ENCODE measurements at regions not wholly inside any gene's neighbourhood (a gene's known extent, or its start where the extent isn't known, plus 50 kb on each side); places are given as distances from the start of the nearest gene placed in this dataset.

DNA sequence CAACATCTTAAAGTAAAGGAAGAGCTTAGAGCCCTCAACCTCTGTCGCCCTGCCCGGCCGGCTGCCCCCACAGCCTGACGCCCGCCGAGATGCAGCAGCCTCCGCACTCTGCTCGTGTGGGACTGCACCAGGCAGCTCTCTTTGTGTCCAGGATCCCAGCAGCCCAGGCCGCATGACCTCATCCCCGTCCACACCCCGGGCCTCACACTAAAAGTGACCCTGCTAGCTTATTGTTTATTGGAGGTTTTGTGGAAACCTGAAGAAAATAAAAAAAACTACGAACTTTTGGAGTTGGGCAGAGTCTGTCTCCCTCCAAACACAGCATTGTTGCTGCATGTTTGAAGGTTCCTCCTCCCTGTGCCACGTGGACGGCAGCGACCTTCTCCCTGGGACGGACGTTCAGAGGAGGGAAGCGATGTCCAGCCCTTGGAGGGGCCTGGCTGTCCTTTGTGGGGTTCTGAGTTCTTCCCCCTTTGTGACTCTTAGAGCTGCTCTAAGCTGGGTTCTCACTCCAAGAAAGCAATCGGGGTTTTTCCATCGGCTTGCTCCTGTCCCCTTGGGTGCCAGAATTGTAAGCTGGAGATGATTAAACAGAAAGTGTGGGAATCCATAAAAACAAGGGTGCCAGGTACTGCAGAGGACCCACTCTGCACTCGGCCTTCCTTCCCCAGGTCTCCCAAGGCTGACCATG, 103.5 kb upstream of the COL5A1 start:
- Histone ChIP-seq H3K4me3 (ENCODE audit: low read depth in 1 of 3, low read length in 3 of 3) (no peak overlapping the region), H3K27ac (ENCODE audit: low read depth in 1 of 3, low read length in 2 of 3) (peak overlapping the region in 1 of 3 donors; percentile 53), H3K9me3 (ENCODE audit: control insufficient read depth in 2 of 2, insufficient read depth in 1 of 2, low read depth in 1 of 2, low read length in 1 of 2) (no peaks in the 10 kb centered on the region), H3K27me3 (ENCODE audit: control insufficient read depth in 3 of 3, insufficient read depth in 3 of 3, low read length in 3 of 3) (no peaks in the 10 kb centered on the region), H3K36me3 (ENCODE audit: control insufficient read depth in 3 of 3, insufficient read depth in 2 of 3, low read depth in 1 of 3, low read length in 3 of 3) (no peaks in the 10 kb centered on the region), H3K4me1 (ENCODE audit: control insufficient read depth in 3 of 3, insufficient read depth in 2 of 3, low read depth in 1 of 3, low read length in 2 of 3) (peaks cover 0 to 10% (median 2%) of the 10 kb centered on the region in 3 donors)
- DNase-seq, result no peak
- WGBS, 3 donors, result 60 to 73% (median 69%) methylated on average over 21 of the region's 21 CpGs
- FAIRE-seq, result no peak

- Histone ChIP-seq H3K36me3 (ENCODE audit: control insufficient read depth in 3 of 3, insufficient read depth in 2 of 3, low read depth in 1 of 3, low read length in 3 of 3) (no peaks in the 10 kb centered on the region), H3K9me3 (ENCODE audit: control insufficient read depth in 2 of 2, insufficient read depth in 1 of 2, low read depth in 1 of 2, low read length in 1 of 2) (no peaks in the 10 kb centered on the region), H3K27ac (ENCODE audit: low read depth in 1 of 3, low read length in 2 of 3) (peak overlapping the region in 2 of 3 donors; percentile 65 to 66), H3K4me1 (ENCODE audit: control insufficient read depth in 3 of 3, insufficient read depth in 2 of 3, low read depth in 1 of 3, low read length in 2 of 3) (peaks cover 0 to 10% (median 2%) of the 10 kb centered on the region in 3 donors), H3K4me3 (ENCODE audit: low read depth in 1 of 3, low read length in 3 of 3) (no peak overlapping the region), H3K27me3 (ENCODE audit: control insufficient read depth in 3 of 3, insufficient read depth in 3 of 3, low read length in 3 of 3) (no peaks in the 10 kb centered on the region)
- DNase-seq, result no peak
- FAIRE-seq, result no peak
- 72 to 79% (median 79%) methylated on average over 21 of the region's 21 CpGs for WGBS, 3 donors
These were observed 102.6 kb upstream of the COL5A1 start for GRCh38 chr9:134538856-134539566.

- FAIRE-seq (no peak), DNase-seq (peak in 1 of 2 donors; percentile 35)
- H3K27ac ChIP-seq (ENCODE audit: low read depth in 1 of 3, low read length in 2 of 3), result peak overlapping the region in 2 of 3 donors; percentile 65 to 66
- H3K36me3 ChIP-seq (ENCODE audit: control insufficient read depth in 3 of 3, insufficient read depth in 2 of 3, low read depth in 1 of 3, low read length in 3 of 3), result no peaks in the 10 kb centered on the region
- H3K27me3 ChIP-seq (ENCODE audit: control insufficient read depth in 3 of 3, insufficient read depth in 3 of 3, low read length in 3 of 3), result no peaks in the 10 kb centered on the region
- H3K9me3 ChIP-seq (ENCODE audit: control insufficient read depth in 2 of 2, insufficient read depth in 1 of 2, low read depth in 1 of 2, low read length in 1 of 2), result no peaks in the 10 kb centered on the region
- WGBS, 3 donors, result 50 to 65% (median 55%) methylated on average over 11 of the region's 11 CpGs
- H3K4me1 ChIP-seq (ENCODE audit: control insufficient read depth in 3 of 3, insufficient read depth in 2 of 3, low read depth in 1 of 3, low read length in 2 of 3), result peaks cover 0 to 13% (median 2%) of the 10 kb centered on the region in 3 donors
- no peak overlapping the region for H3K4me3 ChIP-seq (ENCODE audit: low read depth in 1 of 3, low read length in 3 of 3)
These were observed 101.9 kb upstream of the COL5A1 start for GRCh38 chr9:134539586-134540194.

- Histone ChIP-seq H3K27ac (ENCODE audit: low read depth in 1 of 3, low read length in 2 of 3) (peak overlapping the region in 1 of 3 donors; percentile 3), H3K9me3 (ENCODE audit: control insufficient read depth in 2 of 2, insufficient read depth in 1 of 2, low read depth in 1 of 2, low read length in 1 of 2) (no peaks in the 10 kb centered on the region), H3K4me1 (ENCODE audit: control insufficient read depth in 3 of 3, insufficient read depth in 2 of 3, low read depth in 1 of 3, low read length in 2 of 3) (peaks cover 0 to 20% (median 2%) of the 10 kb centered on the region in 3 donors), H3K4me3 (ENCODE audit: low read depth in 1 of 3, low read length in 3 of 3) (no peak overlapping the region), H3K27me3 (ENCODE audit: control insufficient read depth in 3 of 3, insufficient read depth in 3 of 3, low read length in 3 of 3) (no peaks in the 10 kb centered on the region), H3K36me3 (ENCODE audit: control insufficient read depth in 3 of 3, insufficient read depth in 2 of 3, low read depth in 1 of 3, low read length in 3 of 3) (no peaks in the 10 kb centered on the region)
- 71 to 77% (median 73%) methylated on average over 19 of the region's 19 CpGs for WGBS, 3 donors
- FAIRE-seq (no peak), DNase-seq (no peak)
These were observed 101.1 kb upstream of the COL5A1 start for GRCh38 chr9:134540276-134541096.

DNA sequence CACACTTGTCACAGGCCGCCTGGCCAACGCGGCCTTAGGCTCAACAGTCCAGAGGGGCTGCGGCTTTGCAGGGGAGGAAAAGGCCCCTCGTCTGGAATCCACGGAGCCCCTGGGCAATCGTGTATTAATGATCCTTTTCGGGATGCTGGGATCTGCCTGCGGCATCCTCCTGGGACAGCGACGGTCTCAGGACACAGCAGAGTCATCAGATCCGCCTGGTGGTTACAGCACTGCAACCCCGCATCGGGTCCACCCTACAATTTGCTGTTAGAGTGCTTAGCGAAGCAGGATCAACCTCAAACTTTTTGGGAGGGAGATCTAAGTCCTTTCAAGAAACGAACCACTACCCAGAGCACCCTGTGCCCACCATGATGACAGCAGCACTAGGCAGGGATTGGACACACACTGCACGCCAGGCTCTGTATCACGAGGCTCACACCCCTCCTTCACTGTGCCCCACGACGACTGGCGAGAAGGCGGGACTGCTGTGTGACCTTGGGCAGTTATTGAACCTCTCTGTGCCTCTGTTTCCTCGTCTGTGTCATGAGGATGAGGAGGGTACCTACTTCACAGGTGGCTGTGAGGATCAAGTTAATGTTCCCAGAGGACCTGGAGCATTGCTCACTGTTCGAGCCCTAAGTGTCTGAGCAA, 100.4 kb upstream of the COL5A1 start:
- DNase-seq (no peak), FAIRE-seq (no peak)
- no peaks in the 10 kb centered on the region for H3K36me3 ChIP-seq (ENCODE audit: control insufficient read depth in 3 of 3, insufficient read depth in 2 of 3, low read depth in 1 of 3, low read length in 3 of 3)
- no peak overlapping the region for H3K27ac ChIP-seq (ENCODE audit: low read depth in 1 of 3, low read length in 2 of 3)
- no peaks in the 10 kb centered on the region for H3K27me3 ChIP-seq (ENCODE audit: control insufficient read depth in 3 of 3, insufficient read depth in 3 of 3, low read length in 3 of 3)
- no peak overlapping the region for H3K4me3 ChIP-seq (ENCODE audit: low read depth in 1 of 3, low read length in 3 of 3)
- 88 to 89% (median 89%) methylated on average over 24 of the region's 24 CpGs for WGBS, 3 donors
- no peaks in the 10 kb centered on the region for H3K9me3 ChIP-seq (ENCODE audit: control insufficient read depth in 2 of 2, insufficient read depth in 1 of 2, low read depth in 1 of 2, low read length in 1 of 2)
- H3K4me1 ChIP-seq (ENCODE audit: control insufficient read depth in 3 of 3, insufficient read depth in 2 of 3, low read depth in 1 of 3, low read length in 2 of 3), result peaks cover 0 to 26% (median 2%) of the 10 kb centered on the region in 3 donors

GRCh38 chr9:134544388-134545214, 97.0 kb upstream of the COL5A1 start:
- Histone ChIP-seq H3K9me3 (ENCODE audit: control insufficient read depth in 2 of 2, insufficient read depth in 1 of 2, low read depth in 1 of 2, low read length in 1 of 2) (no peaks in the 10 kb centered on the region), H3K4me3 (ENCODE audit: low read depth in 1 of 3, low read length in 3 of 3) (no peak overlapping the region), H3K27ac (ENCODE audit: low read depth in 1 of 3, low read length in 2 of 3) (peak overlapping the region in 2 of 3 donors; percentile 61 to 63), H3K36me3 (ENCODE audit: control insufficient read depth in 3 of 3, insufficient read depth in 2 of 3, low read depth in 1 of 3, low read length in 3 of 3) (no peaks in the 10 kb centered on the region), H3K4me1 (ENCODE audit: control insufficient read depth in 3 of 3, insufficient read depth in 2 of 3, low read depth in 1 of 3, low read length in 2 of 3) (peaks cover 0 to 22% (median 0%) of the 10 kb centered on the region in 3 donors), H3K27me3 (ENCODE audit: control insufficient read depth in 3 of 3, insufficient read depth in 3 of 3, low read length in 3 of 3) (no peaks in the 10 kb centered on the region)
- WGBS, 3 donors, result 65 to 72% (median 68%) methylated on average over 25 to 26 of the region's 26 CpGs
- FAIRE-seq (no peak), DNase-seq (no peak)

DNA sequence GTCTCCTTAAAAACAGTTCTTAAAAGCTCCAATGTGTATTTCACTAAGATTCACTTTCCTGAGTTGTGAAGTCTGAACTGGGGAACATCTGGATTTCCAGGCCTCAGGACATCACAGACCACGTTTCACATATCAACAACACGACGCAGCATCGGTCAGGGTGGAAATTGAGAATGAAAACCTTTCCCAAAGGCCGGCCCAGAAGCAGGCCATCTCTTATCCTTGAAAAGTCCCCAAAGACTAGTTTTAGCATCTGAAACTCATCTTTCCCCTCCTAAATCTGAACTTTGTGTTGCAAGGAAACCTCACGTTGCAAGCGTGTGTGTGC, 96.4 kb upstream of the COL5A1 start:
- Histone ChIP-seq H3K4me3 (ENCODE audit: low read depth in 1 of 3, low read length in 3 of 3) (no peak overlapping the region), H3K4me1 (ENCODE audit: control insufficient read depth in 3 of 3, insufficient read depth in 2 of 3, low read depth in 1 of 3, low read length in 2 of 3) (peaks cover 0 to 22% (median 0%) of the 10 kb centered on the region in 3 donors), H3K36me3 (ENCODE audit: control insufficient read depth in 3 of 3, insufficient read depth in 2 of 3, low read depth in 1 of 3, low read length in 3 of 3) (no peaks in the 10 kb centered on the region), H3K9me3 (ENCODE audit: control insufficient read depth in 2 of 2, insufficient read depth in 1 of 2, low read depth in 1 of 2, low read length in 1 of 2) (no peaks in the 10 kb centered on the region), H3K27me3 (ENCODE audit: control insufficient read depth in 3 of 3, insufficient read depth in 3 of 3, low read length in 3 of 3) (no peaks in the 10 kb centered on the region), H3K27ac (ENCODE audit: low read depth in 1 of 3, low read length in 2 of 3) (peak overlapping the region in 2 of 3 donors; percentile 61 to 63)
- DNase-seq (no peak), FAIRE-seq (no peak)
- WGBS, 3 donors, result 72 to 80% (median 73%) methylated on average over 7 of the region's 7 CpGs
